K562 (cell line): ENCODE measurements at regions not wholly inside any gene's neighbourhood (a gene's known extent, or its start where the extent isn't known, plus 50 kb on each side); places are given as distances from the start of the nearest gene placed in this dataset.

Experiments used
- CBFA2T2 ChIP-seq: fragments of 450-650 bp; conservative IDR thresholded peaks from 2 replicates; pipeline ENCODE4 v1.6.1; 2017; ENCODE audit warnings: mild to moderate bottlenecking
- CBFA2T3 ChIP-seq: fragments of 450-650 bp; IDR thresholded peaks from 2 replicates; pipeline ENCODE4 v1.6.1; 2017
- CXXC5 ChIP-seq: fragments of 250-450 bp; sonication (Bioruptor Pico); IDR thresholded peaks from 2 replicates; pipeline ENCODE4 v1.8.0; 2022; ENCODE audit warnings: inconsistent platforms, mild to moderate bottlenecking, moderate library complexity
- FUS ChIP-seq: fragments of 200-400 bp; formaldehyde crosslinking; optimal IDR thresholded peaks from 2 replicates; pipeline ENCODE3; 2017; ENCODE audit warnings: low read depth, low read length
- GMEB1 ChIP-seq: fragments of 250-450 bp; sonication (Bioruptor Pico); IDR thresholded peaks from 2 replicates; pipeline ENCODE4 v1.4.0; 2020; ENCODE audit warnings: mild to moderate bottlenecking
- HSF4 ChIP-seq: fragments of 250-450 bp; sonication (Bioruptor Pico); IDR thresholded peaks from 2 replicates; pipeline ENCODE4 v2.1.2; 2022; ENCODE audit warnings: mild to moderate bottlenecking, moderate library complexity, borderline replicate concordance
- MCM2 ChIP-seq: fragments of 450-650 bp; IDR thresholded peaks from 2 replicates; pipeline ENCODE4 v1.6.1; 2017; ENCODE audit warnings: low read depth, mild to moderate bottlenecking
- MCM3 ChIP-seq: fragments of 450-650 bp; IDR thresholded peaks from 2 replicates; pipeline ENCODE4 v1.6.1; 2016
- MEIS2 ChIP-seq: fragments of 450-650 bp; IDR thresholded peaks from 2 replicates; pipeline ENCODE4 v1.6.1; 2014; ENCODE audit warnings: mild to moderate bottlenecking; ENCODE audit not compliant: partially characterized antibody
- PTRF ChIP-seq: fragments of 450-650 bp; IDR thresholded peaks from 2 replicates; pipeline ENCODE4 v1.6.1; 2016; ENCODE audit warnings: mild to moderate bottlenecking, missing genetic modification characterization, missing compliant biosample characterization
- TAF1 ChIP-seq: IDR thresholded peaks from 2 replicates; pipeline ENCODE4 v1.6.1; 2011; ENCODE audit warnings: mild to moderate bottlenecking, low read length, moderate library complexity; ENCODE audit not compliant: insufficient read depth, control insufficient read depth, severe bottlenecking; ENCODE audit errors: extremely low read depth
- USF2 ChIP-seq: sonication (generic); formaldehyde crosslinking; IDR thresholded peaks from 2 replicates; pipeline ENCODE4 v1.5.0; 2020; ENCODE audit warnings: missing genetic modification reagents
- TF ChIP-seq, protein P1 (sequence below): fragments of 250-450 bp; sonication (Bioruptor Pico); IDR thresholded peaks from 2 replicates; pipeline ENCODE4 v1.5.0; 2021
- TF ChIP-seq, protein P2 (sequence below), 3 experiments: IDR thresholded peaks in 2 of 3; conservative IDR thresholded peaks in 1 of 3; 2 replicates each; pipeline ENCODE4 v1.5.1; 2011 to 2012; ENCODE audit warnings: low read length in 3 of 3, mild to moderate bottlenecking in 3 of 3, control low read depth in 2 of 3, improper control_type of control experiment in 1 of 3, inconsistent platforms in 1 of 3, low read depth in 1 of 3, mixed read lengths in 1 of 3, moderate library complexity in 1 of 3; ENCODE audit not compliant: insufficient read depth in 2 of 3
- TF ChIP-seq, protein P3 (sequence below): sonication (generic); IDR thresholded peaks from 2 replicates; pipeline ENCODE4 v1.6.1; 2016
- TF ChIP-seq, protein P4 (sequence below): sonication (generic); formaldehyde crosslinking; IDR thresholded peaks from 2 replicates; pipeline ENCODE4 v1.8.0; 2022; ENCODE audit warnings: mild to moderate bottlenecking, missing genetic modification reagents
- TF ChIP-seq, protein P5 (sequence below): fragments of 450-650 bp; formaldehyde crosslinking; IDR thresholded peaks from 2 replicates; pipeline ENCODE4 v1.4.0; 2020; ENCODE audit warnings: mild to moderate bottlenecking
- TF ChIP-seq, protein P6 (sequence below), 2 experiments: fragments of 450-650 bp; conservative IDR thresholded peaks; 2 replicates each; pipeline ENCODE4 v1.6.1; 2017; ENCODE audit warnings: mild to moderate bottlenecking in 2 of 2, moderate library complexity in 2 of 2

GRCh38 chr7:130935564-130936157 lies 201.7 kb upstream of the KLF14 start (continued):
- TF ChIP-seq, protein P1, sequence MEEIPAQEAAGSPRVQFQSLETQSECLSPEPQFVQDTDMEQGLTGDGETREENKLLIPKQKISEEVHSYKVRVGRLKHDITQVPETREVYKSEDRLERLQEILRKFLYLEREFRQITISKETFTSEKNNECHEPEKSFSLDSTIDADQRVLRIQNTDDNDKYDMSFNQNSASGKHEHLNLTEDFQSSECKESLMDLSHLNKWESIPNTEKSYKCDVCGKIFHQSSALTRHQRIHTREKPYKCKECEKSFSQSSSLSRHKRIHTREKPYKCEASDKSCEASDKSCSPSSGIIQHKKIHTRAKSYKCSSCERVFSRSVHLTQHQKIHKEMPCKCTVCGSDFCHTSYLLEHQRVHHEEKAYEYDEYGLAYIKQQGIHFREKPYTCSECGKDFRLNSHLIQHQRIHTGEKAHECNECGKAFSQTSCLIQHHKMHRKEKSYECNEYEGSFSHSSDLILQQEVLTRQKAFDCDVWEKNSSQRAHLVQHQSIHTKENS (CRISPR knock-in tag), result no peak
- TF ChIP-seq MCM2 (no peak), MCM3 (no peak), FUS (no peak), MEIS2 (no peak), GMEB1 (CRISPR knock-in tag) (no peak), PTRF (tag) (no peak), USF2 (CRISPR knock-in tag) (peak; percentile 33), CBFA2T3 (peak; percentile 60), HSF4 (CRISPR knock-in tag) (no peak), CBFA2T2 (peak; percentile 46), TAF1 (no peak), CXXC5 (CRISPR knock-in tag) (peak; percentile 69)
- TF ChIP-seq, protein P2, sequence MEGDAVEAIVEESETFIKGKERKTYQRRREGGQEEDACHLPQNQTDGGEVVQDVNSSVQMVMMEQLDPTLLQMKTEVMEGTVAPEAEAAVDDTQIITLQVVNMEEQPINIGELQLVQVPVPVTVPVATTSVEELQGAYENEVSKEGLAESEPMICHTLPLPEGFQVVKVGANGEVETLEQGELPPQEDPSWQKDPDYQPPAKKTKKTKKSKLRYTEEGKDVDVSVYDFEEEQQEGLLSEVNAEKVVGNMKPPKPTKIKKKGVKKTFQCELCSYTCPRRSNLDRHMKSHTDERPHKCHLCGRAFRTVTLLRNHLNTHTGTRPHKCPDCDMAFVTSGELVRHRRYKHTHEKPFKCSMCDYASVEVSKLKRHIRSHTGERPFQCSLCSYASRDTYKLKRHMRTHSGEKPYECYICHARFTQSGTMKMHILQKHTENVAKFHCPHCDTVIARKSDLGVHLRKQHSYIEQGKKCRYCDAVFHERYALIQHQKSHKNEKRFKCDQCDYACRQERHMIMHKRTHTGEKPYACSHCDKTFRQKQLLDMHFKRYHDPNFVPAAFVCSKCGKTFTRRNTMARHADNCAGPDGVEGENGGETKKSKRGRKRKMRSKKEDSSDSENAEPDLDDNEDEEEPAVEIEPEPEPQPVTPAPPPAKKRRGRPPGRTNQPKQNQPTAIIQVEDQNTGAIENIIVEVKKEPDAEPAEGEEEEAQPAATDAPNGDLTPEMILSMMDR (IDR thresholded peaks at IDR 0.05 in 2 of 3, conservative IDR thresholded peaks at IDR 0.05 in 1 of 3; ENCODE audit: insufficient read depth in 2 of 3, low read depth in 1 of 3, low read length in 3 of 3), result no peak
- TF ChIP-seq, protein P3, sequence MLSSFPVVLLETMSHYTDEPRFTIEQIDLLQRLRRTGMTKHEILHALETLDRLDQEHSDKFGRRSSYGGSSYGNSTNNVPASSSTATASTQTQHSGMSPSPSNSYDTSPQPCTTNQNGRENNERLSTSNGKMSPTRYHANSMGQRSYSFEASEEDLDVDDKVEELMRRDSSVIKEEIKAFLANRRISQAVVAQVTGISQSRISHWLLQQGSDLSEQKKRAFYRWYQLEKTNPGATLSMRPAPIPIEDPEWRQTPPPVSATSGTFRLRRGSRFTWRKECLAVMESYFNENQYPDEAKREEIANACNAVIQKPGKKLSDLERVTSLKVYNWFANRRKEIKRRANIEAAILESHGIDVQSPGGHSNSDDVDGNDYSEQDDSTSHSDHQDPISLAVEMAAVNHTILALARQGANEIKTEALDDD, result no peak
- TF ChIP-seq, protein P4, sequence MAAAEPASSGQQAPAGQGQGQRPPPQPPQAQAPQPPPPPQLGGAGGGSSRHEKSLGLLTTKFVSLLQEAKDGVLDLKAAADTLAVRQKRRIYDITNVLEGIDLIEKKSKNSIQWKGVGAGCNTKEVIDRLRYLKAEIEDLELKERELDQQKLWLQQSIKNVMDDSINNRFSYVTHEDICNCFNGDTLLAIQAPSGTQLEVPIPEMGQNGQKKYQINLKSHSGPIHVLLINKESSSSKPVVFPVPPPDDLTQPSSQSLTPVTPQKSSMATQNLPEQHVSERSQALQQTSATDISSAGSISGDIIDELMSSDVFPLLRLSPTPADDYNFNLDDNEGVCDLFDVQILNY (CRISPR knock-in tag), result no peak
- TF ChIP-seq, protein P5, sequence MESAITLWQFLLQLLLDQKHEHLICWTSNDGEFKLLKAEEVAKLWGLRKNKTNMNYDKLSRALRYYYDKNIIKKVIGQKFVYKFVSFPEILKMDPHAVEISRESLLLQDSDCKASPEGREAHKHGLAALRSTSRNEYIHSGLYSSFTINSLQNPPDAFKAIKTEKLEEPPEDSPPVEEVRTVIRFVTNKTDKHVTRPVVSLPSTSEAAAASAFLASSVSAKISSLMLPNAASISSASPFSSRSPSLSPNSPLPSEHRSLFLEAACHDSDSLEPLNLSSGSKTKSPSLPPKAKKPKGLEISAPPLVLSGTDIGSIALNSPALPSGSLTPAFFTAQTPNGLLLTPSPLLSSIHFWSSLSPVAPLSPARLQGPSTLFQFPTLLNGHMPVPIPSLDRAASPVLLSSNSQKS (CRISPR knock-in tag), result no peak
- TF ChIP-seq, protein P6, sequence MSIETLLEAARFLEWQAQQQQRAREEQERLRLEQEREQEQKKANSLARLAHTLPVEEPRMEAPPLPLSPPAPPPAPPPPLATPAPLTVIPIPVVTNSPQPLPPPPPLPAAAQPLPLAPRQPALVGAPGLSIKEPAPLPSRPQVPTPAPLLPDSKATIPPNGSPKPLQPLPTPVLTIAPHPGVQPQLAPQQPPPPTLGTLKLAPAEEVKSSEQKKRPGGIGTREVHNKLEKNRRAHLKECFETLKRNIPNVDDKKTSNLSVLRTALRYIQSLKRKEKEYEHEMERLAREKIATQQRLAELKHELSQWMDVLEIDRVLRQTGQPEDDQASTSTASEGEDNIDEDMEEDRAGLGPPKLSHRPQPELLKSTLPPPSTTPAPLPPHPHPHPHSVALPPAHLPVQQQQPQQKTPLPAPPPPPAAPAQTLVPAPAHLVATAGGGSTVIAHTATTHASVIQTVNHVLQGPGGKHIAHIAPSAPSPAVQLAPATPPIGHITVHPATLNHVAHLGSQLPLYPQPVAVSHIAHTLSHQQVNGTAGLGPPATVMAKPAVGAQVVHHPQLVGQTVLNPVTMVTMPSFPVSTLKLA (conservative IDR thresholded peaks at IDR 0.05), result peak in 1 of 2 experiments; percentile 33; a peak in 1 of 4 replicates
